Mucosa of descending colon (tissue), 3 donors: ENCODE measurements at regions not wholly inside any gene's neighbourhood (a gene's known extent, or its start where the extent isn't known, plus 50 kb on each side); places are given as distances from the start of the nearest gene placed in this dataset.

Experiments
- ATAC-seq: fragments of 200-7000 bp; cut with Tn5 transposase; one replicate; pipeline ENCODE4 v1.9.1; 2020; ENCODE audit warnings: mild to moderate bottlenecking, moderate library complexity
- DNase-seq, 3 donors: peaks; one replicate each; pipeline ENCODE4 v3.0.0-alpha.2; 2020
- H3K36me3 ChIP-seq: fragments of 200-600 bp; one replicate; pipeline ENCODE4 v1.8.0; 2021; ENCODE audit warnings: low read depth, mild to moderate bottlenecking
- H3K4me1 ChIP-seq: fragments of 200-600 bp; one replicate; pipeline ENCODE4 v1.8.0; 2021; ENCODE audit warnings: low read depth, mild to moderate bottlenecking
- H3K4me3 ChIP-seq: fragments of 200-600 bp; one replicate; pipeline ENCODE4 v1.8.0; 2021; ENCODE audit warnings: mild to moderate bottlenecking
- H3K9me3 ChIP-seq: fragments of 200-600 bp; one replicate; pipeline ENCODE4 v1.8.0; 2021; ENCODE audit warnings: mild to moderate bottlenecking
- CTCF ChIP-seq: fragments of 200-600 bp; IDR thresholded peaks from one replicate; pipeline ENCODE4 v1.8.0; 2022; ENCODE audit warnings: antibody characterized with exemption, mild to moderate bottlenecking
- intact Hi-C, 2 donors: fragments of 100-400 bp; cut with DNase I in 1 of 2; cut with micrococcal nuclease in 1 of 2; formaldehyde crosslinking; loops; one replicate each; pipeline versions ENCODE4 v1.11.0 to v1.11.1; 2022; cut with DNase I, micrococcal nuclease
- donor health status: DM: no; HTN: no; CAD: no; lungs with moderate emphysema.
- donor health status: DM: no; HTN: no; CAD: no.
- donor health status: DM: no; HTN: yes; CAD: no.

GRCh38 chr3:139292192-139292591 is 51.6 kb upstream of the MRPS22 start:
- ATAC-seq, result no peak
- intact Hi-C loops, result no loop called here

GRCh38 chr3:139292711-139293664 is 50.8 kb upstream of the MRPS22 start:
- Histone ChIP-seq H3K4me3 (no peak overlapping the region), H3K36me3 (no peaks in the 10 kb centered on the region), H3K9me3 (no peaks in the 10 kb centered on the region), H3K4me1 (no peaks in the 10 kb centered on the region)
- TF ChIP-seq CTCF, result no peak
- DNase-seq (no peak), ATAC-seq (no peak)
- intact Hi-C loops, result no loop called here

More at GRCh38 chr3:139292192-139292591, 51.6 kb upstream of the MRPS22 start:
- H3K4me3 ChIP-seq, result no peak overlapping the region
- no peaks in the 10 kb centered on the region for H3K36me3 ChIP-seq
- no peaks in the 10 kb centered on the region for H3K4me1 ChIP-seq
- no peak for TF ChIP-seq CTCF
- no peak for DNase-seq
- H3K9me3 ChIP-seq, result no peaks in the 10 kb centered on the region

- H3K9me3 ChIP-seq, result no peaks in the 10 kb centered on the region
- ATAC-seq (no peak), DNase-seq (no peak)
- no peaks in the 10 kb centered on the region for H3K36me3 ChIP-seq
- H3K4me3 ChIP-seq, result no peak overlapping the region
- no peak for TF ChIP-seq CTCF
- no peaks in the 10 kb centered on the region for H3K4me1 ChIP-seq
- intact Hi-C loops, result no loop called here
These were observed 50.2 kb upstream of the MRPS22 start for GRCh38 chr3:139293665-139294023.
